GM19328 (cell line): ENCODE measurements at regions not wholly inside any gene's neighbourhood (a gene's known extent, or its start where the extent isn't known, plus 50 kb on each side); places are given as distances from the start of the nearest gene placed in this dataset.

Experiments used
- ATAC-seq: cut with Tn5 transposase; IDR thresholded peaks from one replicate; pipeline ENCODE4 v1.9.1; 2021; ENCODE audit warnings: mild to moderate bottlenecking, moderate library complexity; ENCODE audit not compliant: unreplicated experiment

DNA sequence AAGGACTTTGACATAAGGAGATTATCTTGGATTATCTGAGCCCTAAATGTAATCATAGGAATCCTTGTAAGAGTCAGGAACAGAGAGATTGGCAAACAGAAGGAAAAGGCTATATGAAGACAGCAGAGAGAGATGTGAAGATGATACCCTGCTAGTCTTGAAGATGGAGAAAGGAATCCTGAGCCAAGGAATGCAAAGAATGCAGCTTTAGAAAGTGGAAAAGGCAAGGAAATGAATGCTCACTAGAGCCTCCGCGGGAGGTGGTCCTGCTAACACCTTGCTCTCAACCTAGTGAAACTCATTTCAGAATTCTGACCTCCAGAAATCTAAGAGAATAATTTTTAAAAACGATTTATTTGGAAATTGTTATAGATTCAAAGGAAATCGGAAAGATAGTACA, 117.1 kb downstream of the TBXT start:
- ATAC-seq = no peak

DNA sequence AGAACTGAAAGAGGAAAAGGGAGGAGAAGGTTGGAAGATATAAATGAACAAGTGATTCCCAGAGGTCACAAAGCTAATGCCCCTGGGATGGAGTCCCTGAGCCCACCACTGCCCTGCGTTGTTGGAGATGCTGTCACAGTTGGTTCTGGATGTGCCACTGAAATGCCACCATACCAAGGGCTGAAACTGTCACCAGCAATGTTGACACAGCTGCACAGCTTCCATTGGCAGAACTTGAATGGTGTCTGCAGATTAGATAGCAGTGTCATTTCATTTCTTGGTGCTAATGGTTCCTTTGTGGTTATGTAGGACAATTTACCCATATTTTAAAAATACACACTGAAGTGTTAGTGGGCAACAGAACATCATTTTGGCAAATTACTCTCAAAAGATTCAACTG, 120.7 kb downstream of the TBXT start:
- no peak for ATAC-seq

DNA sequence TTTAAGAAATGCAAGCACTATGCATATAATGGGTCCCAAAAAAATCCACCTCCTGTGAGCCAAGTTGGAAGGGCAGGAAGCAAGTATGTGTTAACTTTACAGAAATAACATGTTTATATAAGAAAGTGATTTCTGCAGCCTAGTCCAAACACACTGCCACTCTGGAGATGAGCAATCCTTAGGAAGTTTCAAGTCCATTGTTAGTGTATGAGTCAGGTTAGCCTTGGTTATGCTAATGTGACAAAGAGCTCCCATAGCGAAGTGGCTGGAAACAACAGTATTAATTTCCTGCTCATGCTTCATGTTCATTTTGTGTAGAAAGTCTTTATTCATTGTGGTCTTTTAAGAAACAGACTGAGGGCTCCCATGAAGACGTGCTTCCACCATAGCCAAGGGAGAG, 121.4 kb downstream of the TBXT start:
- no peak for ATAC-seq

DNA sequence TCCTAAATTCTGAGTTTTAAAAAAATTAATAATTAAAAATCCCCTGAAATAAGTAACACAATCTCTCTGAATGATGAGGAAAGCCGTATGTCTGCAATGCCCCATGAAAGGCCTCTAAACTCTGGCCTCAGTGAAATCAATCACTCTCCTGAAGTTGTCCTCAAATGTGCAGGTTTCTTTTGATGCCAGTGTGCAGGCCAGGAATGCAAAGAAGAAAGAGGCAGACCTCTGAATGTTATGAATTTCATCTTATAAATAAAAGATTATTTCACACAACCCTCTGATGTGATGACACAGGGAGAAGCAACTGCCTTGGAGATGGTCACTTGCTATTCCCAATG, 121.8 kb downstream of the TBXT start:
- ATAC-seq = no peak

DNA sequence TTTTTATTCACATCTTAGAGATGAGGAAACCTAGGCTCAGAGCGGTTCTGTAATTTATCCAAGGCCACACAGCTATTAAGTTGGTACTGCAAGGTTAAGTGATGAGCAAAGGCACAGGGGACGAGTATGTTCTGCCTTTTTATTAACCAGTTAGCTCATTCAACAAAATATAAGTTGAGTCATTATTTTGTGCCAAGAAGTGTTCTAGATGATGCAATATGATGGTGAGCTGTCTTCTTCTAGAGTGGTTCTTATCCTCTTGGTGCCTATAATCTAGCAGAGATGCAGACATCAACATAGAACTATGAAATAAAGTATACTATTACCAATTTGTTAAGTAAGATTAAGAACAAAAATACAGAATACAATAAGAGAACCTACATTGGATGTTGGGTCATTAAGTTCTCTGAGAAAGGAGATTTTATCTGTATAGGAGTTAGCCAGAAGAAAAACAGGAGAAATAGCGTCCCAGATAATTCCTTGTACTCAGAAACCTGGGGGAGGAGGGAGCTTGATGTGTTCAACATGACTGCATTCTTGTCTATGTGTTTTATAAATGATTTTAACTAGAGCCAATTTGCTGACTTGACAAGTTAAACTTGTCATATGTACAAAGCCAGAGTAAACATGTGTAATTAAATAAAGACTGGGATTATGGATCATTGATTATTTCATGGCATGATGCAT, 122.3 kb downstream of the TBXT start:
- no peak for ATAC-seq

DNA sequence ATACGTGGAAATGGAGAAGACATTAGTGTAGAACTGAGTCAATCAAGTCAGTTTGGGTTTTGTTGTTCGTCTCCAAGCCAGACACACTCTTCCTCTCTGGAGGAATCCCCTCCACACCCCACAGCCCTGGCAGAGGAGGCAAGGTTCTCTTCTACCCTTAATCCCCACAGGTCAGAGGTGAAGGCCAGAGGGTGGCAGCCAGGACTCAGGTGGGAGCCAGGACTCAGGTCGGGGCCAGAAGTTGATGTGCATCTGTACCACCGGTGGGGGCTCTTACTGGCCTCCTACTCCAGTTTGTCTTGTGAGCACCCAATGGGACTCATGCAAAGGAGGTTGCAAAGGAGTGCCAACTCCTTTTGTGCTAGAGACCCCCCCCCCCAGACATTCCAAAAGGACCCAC, 126.4 kb downstream of the TBXT start:
- ATAC-seq = no peak

DNA sequence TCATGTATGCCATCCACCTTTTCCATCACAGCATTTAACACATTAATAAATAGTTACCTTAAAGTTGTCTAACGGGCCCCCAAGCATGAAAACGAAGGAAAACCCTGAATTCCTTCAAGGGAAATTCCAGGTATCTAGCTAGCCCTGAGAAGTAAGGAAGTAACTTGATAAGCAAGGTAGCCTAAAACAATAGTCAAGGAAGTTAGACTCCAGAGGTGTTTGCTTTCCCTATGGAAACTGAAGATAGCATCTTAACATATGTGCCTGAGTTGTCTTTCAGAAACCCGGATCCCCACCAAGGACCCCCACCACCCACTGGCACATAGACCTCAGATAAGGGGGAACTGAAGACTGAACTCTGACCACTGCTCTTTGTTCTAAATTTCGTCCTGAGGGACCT, 127.4 kb downstream of the TBXT start:
- no peak for ATAC-seq

DNA sequence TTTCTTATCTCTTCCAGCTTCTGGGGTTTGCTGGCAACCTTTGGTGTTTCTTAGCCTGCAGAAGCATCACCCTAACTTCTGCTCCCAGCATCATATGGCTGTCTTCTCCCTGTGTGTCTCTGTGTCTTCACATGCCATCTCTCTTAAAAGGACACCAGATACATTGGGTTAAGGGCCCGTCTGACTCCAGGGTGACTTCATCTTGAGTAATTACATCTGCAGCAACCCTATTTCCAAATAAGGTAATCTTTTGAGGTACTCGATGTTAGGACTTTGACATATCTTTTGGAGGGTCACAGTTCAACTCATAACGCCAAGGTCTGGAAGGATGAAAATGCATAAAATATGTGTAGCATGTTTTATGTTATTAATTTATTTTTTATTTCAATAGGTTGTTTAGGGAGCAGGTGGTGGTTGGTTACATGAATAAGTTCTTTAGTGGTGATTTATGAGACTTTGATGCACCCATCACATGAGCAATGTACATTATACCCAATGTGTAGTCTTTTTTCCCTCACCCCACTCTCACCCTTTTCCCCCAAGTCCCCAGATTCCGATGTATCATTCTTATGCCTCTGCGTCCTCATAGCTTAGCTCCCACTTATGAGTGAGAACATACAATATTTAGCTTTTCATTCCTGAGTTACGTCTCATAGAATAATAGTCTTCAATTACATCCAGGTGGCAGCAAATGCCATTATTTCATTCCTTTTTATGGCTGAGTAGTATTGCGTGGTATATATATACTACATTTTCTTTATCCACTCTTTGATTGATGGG, 131.1 kb downstream of the TBXT start:
- no peak for ATAC-seq

DNA sequence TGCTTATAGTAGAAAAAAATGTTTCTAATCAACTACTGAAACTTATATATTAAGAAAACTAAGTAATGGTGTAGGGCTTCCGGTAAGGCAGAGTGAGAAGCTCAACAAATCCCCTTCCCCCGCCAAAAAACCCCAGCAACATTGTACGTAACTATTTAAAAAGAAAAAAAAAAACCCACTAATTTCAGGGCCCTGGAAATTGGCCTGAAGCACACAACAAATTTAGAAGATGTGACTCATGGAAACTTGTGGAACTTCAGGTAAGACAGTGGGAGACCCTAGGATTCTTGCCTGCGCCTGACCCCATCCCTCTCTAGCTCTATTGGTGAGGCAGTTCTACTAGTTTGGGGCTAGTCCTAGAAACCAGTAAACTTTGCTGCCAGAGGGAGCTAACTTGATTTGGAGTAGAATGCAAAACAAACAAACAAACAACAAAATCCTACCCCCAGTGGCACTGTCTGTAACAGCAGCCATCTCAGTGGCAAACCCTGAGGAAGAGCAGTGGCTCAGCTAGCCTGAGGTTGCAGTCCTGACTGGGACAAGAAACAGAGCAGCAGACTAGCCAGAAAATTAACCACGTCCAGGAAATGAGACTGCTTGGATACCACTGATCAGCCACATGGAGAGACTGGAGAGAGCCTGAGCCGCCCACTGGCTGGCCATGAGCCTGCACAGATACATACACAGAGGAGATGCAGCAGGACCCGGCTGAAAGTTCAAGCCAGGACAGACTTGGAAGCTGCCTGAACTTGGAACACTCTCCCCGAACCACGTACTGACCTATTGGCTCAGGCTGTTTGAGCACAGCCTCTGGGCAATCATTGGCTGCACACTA, 135.1 kb downstream of the TBXT start:
- no peak for ATAC-seq

DNA sequence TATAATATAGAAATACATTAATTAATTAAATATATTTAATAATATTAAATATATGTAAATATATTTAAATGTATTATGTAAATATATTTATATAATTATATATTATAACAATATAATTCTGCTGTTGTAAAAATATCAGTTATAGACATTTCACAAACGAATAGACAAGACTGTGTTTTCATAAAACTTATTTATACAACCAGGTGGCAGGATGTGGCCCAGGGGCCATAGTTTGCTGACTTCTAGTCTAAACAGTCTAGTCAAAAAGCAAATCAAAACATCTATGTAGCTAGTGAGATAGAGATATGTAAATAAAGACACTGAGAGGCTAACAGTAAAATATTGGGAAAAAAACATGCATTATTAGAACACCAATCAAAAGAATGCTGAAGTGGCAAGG, 136.4 kb downstream of the TBXT start:
- ATAC-seq = no peak

DNA sequence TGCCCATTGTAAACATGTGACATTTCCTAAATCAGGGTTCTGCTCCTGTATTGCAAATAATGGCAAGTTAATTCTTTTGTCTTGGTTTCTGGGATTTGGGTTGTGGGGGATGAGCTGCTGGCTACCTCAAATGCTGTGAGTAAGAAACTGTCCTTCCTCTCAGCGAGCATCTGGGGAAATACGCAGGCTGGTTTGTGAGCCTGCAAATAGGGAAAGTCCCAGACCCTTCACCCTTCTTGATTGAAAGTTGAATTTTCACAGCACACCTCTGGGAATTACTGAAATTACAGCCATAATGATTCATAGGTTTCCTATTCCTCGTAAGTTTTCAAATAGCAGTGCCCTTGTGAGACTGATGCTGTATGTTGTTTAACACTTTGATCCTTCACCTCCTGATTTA, 138.1 kb downstream of the TBXT start:
- ATAC-seq = no peak

DNA sequence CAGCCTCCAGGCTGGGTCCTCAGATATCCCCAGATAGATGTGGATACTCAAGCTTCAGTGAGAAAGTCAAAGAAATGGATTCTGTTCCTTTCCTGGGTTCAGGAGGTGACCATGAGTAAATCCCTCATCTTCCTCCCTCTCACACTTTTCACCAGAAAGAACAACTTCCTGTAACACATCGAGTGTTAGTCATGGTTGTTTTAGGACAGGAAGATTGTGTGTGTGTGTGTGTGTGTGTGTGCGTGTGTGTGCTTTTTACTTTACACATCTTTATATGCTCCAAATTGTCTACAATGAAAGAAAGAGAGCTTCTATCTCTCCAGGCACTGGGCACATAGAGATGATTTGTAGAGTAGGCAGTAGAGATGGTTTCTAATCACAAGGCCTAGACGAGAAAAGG, 139.9 kb downstream of the TBXT start:
- ATAC-seq = no peak

DNA sequence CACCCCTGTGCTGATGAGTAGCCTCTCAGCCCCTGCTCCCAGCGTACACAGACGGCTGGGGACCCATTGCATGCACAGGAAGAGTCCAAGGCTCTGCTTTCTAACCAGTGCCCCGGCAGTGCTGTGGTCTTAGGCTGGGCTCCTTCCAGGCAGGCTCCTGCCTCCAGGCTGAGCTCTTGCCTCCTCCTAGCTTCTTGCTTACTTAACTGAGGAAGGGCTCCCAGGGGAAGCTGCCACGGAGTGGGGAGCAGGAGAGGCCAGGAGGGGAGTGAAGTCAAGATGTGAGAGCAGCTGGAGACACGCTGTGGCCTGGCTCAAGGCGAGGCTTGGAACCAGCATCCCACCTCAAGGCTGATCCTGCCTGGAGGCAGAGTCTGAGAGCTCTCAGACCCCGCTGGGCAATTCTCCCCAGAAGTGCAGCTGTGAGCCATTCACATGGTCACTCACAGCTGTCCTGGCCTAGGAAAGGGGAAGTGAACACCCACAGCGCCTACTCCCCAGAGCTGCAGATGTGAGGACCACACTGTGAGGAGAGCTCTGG, 141.0 kb downstream of the TBXT start:
- ATAC-seq = no peak

DNA sequence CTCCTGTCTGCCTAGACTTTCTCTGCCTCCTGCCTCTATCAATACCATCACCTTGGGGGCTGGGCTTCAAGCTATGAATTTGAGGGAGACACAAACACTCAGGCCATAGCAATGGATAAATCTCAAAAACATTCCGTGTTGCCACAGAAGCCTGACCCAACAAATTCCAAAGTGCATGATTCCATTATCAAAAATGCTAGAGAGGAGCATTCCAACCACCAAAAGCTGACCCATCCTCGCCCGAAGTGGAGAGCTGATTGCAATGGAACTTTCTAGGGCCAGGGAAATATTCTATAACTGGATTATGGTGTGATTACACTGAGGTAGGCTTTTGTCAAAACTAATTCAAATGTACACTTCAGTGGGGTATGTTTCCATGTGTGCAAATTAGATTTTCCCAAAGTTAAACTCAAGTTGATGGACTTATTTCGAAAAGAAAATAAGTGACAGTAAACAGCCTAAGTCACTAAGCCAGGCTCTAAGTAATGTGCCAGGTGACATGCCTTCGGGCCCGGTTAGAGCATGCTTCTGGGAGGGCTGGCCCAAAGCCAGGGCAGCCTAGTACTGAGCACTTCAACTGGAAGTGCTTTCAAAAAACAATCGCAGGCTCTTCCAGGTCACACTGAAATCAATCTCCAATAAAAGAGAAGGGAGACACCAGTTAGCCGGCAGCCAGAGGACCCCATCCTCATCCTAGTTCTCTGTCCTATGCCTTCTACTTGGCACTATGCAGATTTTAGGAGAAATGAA, 142.3 kb downstream of the TBXT start:
- no peak for ATAC-seq

DNA sequence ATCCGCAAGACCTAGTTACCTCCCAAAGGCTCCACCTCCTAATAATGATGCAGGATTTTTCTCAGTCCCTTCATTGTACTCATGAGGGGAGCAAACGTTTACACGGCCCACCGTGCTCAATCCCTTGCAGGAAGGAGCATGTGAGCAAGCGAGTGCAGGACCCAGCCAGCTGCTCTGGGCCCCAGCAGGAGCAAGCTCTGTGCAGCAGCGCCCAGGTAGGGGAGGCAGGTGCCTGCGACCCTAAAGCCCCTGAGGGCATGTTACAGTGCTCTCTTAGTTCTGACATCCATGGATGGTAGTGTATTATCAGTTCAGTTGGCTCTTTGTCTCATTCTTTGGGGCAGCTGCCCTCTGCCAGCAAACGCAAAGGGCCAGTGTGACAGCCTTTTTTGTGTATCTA, 143.4 kb downstream of the TBXT start:
- no peak for ATAC-seq

DNA sequence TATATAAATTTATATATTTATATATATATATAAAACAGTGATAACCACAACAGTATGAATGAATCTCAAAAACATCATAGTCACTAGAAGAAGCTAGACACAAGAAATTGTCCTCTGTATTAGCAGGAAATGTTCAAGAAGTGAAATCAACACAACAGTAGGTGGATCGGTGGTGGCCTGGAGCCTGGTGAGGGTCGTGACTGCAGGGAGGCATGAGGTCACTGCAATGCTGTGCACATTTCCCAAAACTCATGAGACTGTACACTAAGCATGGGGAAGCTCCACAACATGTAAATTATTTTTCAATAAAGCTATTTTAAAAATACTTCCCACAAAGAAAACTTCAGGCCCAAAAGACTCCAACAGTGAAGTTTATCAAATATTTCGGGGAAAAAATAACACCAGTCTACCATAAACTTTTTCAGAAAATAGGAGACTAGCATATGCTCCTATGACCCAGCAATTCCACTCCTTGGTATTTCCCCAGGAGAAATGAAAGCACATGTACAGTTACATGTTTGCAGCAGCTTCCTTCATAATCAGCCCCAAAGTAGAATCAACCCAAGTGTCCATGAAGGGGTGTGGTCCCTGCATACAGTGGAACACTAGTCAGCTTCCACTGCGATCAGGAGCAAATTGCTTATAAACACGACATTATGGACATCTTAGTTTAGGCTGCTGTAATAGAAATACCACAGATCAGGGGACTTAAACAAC, 144.2 kb downstream of the TBXT start:
- no peak for ATAC-seq

DNA sequence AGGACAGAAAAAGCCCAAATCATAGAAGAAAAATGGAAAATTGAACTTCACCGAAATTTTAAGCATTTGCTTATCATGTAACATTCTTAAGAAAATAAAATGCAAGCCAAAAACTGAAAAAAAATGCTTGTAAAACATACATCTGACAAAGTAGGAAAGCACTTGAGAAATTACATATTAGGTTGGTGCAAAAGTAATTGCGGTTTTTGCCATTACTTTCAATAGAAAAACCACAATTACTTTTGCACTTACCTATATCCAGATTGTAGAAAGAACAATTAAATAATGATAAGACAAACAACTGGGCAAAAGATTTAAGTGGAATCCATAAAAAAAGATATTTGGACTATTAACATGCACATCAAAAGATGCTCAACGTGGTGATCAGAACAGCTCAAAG, 146.2 kb downstream of the TBXT start:
- no peak for ATAC-seq

DNA sequence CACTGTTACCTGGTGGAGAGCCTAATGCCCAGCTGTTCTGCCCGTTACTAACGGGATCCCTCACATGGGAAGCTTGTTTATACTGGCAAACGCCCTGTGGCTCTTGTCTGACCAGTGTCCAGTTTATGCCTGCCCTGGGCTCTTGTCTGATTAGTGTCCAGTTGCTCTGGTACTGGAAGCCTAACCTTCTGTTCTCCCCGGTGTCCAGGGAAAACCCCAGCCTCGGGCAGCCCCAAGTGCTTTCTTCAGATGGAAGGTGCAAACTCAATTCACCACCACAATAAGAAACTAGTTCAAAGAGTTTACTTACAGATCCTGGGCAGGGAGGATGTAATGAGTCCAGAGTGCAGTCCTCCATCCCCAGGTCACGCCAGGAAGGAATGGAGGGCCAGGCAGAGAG, 148.4 kb downstream of the TBXT start:
- ATAC-seq = no peak

DNA sequence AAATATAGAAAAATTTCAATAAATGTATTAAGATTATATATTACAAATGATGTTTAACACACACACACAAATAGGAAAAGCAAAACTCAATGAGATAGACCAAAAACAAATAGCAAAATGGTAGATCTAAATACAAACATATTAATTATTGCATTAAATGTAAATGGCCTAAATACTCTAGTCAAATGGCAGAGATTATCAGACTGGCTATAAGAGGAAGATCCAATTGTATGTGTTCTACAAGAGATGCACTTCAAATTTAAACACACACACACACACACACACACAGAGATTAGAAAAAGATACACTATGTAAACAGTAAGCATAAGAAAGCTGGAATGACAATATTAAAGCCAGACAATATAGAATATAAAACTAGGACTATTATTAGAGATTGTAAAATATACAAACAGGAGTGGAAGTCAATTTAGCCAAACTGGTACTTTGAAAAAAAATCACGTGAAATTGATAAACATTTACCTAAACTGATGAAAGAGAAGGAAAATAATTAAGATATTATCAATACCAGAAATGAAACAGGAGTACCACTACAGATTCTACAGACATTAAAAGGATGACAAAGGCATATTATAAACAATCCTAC, 150.5 kb downstream of the TBXT start:
- no peak for ATAC-seq

DNA sequence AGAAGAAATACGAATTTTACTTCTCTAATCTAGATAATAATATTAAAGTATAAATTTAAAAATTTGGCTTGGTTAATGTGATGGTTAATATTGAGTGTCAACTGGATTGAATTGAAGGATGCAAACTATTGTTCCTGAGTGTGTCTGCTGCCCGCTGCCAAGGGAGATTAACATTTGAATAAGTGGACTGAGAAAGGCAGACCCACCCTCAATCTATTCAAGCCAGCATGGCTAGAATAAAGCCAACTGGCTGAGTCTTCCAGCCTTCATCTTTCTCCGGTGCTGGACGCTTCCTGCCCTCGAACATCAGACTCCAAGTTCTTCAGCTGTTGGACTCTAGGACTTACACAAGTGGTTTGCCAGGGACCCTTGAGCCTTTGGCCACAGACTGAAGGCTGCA, 152.7 kb downstream of the TBXT start:
- ATAC-seq = no peak
